ENCODE measurements at regions not wholly inside any gene's neighbourhood (a gene's known extent, or its start where the extent isn't known, plus 50 kb on each side); places are given as distances from the start of the nearest gene placed in this dataset.

- TF ChIP-seq POLR2A (IDR thresholded peaks at IDR 0.05), result no peak
- TF ChIP-seq, protein P1, sequence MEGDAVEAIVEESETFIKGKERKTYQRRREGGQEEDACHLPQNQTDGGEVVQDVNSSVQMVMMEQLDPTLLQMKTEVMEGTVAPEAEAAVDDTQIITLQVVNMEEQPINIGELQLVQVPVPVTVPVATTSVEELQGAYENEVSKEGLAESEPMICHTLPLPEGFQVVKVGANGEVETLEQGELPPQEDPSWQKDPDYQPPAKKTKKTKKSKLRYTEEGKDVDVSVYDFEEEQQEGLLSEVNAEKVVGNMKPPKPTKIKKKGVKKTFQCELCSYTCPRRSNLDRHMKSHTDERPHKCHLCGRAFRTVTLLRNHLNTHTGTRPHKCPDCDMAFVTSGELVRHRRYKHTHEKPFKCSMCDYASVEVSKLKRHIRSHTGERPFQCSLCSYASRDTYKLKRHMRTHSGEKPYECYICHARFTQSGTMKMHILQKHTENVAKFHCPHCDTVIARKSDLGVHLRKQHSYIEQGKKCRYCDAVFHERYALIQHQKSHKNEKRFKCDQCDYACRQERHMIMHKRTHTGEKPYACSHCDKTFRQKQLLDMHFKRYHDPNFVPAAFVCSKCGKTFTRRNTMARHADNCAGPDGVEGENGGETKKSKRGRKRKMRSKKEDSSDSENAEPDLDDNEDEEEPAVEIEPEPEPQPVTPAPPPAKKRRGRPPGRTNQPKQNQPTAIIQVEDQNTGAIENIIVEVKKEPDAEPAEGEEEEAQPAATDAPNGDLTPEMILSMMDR (IDR thresholded peaks at IDR 0.05), result no peak
These were observed 84.5 kb upstream of the MEF2A start for GRCh38 chr15:99481113-99481950.

Data from ovary (tissue), 3 donors.